Thoracic aorta (tissue), 2 donors: ENCODE measurements at regions not wholly inside any gene's neighbourhood (a gene's known extent, or its start where the extent isn't known, plus 50 kb on each side); places are given as distances from the start of the nearest gene placed in this dataset.
A peak's percentile ranks its signal among the peaks of the same experiment; 100 is the strongest.

Experiments
- ATAC-seq: fragments of 150-250 bp; one replicate; pipeline ENCODE4 v1.8.0; 2017; ENCODE audit warnings: low read depth; ENCODE audit not compliant: insufficient number of reproducible peaks, low FRiP score
- DNase-seq: peaks from one replicate; pipeline ENCODE4 v3.0.0-alpha.2; 2020; ENCODE audit warnings: low spot score
- H3K27ac ChIP-seq, 2 donors: fragments of 200-600 bp; sonication (generic); 1 replicate in 1 of 2; 2 replicates in 1 of 2; pipeline ENCODE4 v1.5.1; 2016; ENCODE audit warnings: mild to moderate bottlenecking in 2 of 2, moderate library complexity in 2 of 2
- H3K27me3 ChIP-seq: fragments of 200-600 bp; sonication (generic); replicated peaks from 2 replicates; pipeline ENCODE4 v1.6.0; 2016; ENCODE audit warnings: mild to moderate bottlenecking; ENCODE audit not compliant: insufficient read depth
- H3K36me3 ChIP-seq: fragments of 200-600 bp; sonication (generic); one replicate; pipeline ENCODE4 v1.5.1; 2016
- H3K4me1 ChIP-seq, 2 donors: fragments of 200-600 bp; sonication (generic); 1 replicate in 1 of 2; 2 replicates in 1 of 2; pipeline versions ENCODE4 v1.5.1 to v1.6.0; 2016; ENCODE audit warnings: low read depth in 2 of 2, mild to moderate bottlenecking in 1 of 2; ENCODE audit not compliant: control insufficient read depth in 1 of 2
- H3K4me3 ChIP-seq: fragments of 200-600 bp; sonication (generic); 2 replicates; pipeline ENCODE4 v1.5.1; 2016; ENCODE audit warnings: mild to moderate bottlenecking
- H3K9me3 ChIP-seq: fragments of 200-600 bp; sonication (generic); 2 replicates; pipeline ENCODE4 v1.5.1; 2016
- TF ChIP-seq, protein P1 (sequence below): fragments of 200-600 bp; sonication (generic); IDR thresholded peaks from one replicate; pipeline ENCODE4 v1.5.1; 2019; ENCODE audit warnings: antibody characterized with exemption

DNA sequence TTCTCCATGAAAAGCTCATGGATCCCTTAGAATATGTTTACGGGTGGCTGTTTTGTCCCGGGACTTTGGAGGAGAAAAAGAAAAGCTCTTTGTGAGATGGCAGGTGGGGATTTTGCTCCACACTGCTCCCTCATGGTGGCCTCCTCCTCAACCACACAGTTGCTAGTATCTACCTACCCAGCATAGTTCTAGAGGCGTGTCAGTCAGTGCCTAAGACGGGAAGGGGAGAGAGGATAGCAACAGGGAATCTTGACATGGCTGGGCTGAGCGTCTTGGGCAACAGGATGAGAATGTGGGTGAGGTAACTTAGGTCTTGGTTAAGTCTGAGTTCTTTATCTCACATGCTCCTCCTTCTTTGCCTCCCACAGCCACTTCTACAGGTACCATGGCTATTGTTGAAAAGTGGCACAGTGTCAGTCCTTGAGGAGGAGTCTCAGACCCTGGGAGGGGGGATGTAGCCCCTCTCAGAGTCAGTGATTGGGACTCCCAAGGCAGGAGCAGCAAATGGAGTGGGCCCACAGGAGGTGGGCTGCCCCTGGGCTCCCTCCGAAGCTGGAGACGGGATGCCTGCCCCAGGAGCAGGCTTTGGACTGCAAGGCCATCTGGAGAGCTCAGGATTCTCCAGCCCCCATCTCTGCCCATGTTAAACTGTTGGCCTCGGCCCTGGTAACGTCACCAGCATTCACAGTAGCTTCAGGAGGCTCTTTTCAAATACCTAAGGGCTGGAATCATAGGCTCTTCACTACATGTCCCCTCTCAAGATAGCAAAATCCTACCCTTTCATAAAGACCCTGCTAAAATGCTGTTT lies 75.4 kb downstream of the TENT5C start:
- TF ChIP-seq, protein P1, sequence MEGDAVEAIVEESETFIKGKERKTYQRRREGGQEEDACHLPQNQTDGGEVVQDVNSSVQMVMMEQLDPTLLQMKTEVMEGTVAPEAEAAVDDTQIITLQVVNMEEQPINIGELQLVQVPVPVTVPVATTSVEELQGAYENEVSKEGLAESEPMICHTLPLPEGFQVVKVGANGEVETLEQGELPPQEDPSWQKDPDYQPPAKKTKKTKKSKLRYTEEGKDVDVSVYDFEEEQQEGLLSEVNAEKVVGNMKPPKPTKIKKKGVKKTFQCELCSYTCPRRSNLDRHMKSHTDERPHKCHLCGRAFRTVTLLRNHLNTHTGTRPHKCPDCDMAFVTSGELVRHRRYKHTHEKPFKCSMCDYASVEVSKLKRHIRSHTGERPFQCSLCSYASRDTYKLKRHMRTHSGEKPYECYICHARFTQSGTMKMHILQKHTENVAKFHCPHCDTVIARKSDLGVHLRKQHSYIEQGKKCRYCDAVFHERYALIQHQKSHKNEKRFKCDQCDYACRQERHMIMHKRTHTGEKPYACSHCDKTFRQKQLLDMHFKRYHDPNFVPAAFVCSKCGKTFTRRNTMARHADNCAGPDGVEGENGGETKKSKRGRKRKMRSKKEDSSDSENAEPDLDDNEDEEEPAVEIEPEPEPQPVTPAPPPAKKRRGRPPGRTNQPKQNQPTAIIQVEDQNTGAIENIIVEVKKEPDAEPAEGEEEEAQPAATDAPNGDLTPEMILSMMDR = no peak
- Histone ChIP-seq H3K27me3 (no peaks in the 10 kb centered on the region), H3K27ac (peak overlapping the region; percentile 89 to 93), H3K4me3 (peak overlapping the region; percentile 67), H3K9me3 (no peaks in the 10 kb centered on the region), H3K36me3 (no peaks in the 10 kb centered on the region), H3K4me1 (peaks cover 13 to 87% of the 10 kb centered on the region in 2 donors)
- ATAC-seq (no peak), DNase-seq (no peak)

DNA sequence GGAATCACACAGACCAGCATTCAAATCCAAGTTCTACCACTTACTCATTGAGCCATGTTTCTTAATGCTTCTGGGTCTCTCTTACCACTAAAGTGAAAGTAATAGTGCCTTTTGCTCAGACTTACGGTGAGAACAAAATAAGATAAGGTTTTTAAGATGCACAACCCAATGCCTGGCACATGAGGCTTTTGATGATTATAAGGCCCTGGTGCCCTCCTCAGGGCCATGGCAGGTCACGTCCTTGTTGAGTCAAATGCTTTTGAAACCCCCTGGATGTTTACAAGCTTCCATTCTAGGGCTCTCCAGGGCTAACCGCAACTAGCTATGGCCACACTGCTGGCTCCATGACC lies 76.0 kb downstream of the TENT5C start:
- H3K27me3 ChIP-seq = no peaks in the 10 kb centered on the region
- peak overlapping the region; percentile 89 to 93 for H3K27ac ChIP-seq
- H3K4me1 ChIP-seq = peaks cover 7 to 87% of the 10 kb centered on the region in 2 donors
- H3K4me3 ChIP-seq = peak overlapping the region; percentile 67
- no peak for DNase-seq
- no peaks in the 10 kb centered on the region for H3K36me3 ChIP-seq
- ATAC-seq = peak; percentile 2
- TF ChIP-seq, protein P1 = no peak
- no peaks in the 10 kb centered on the region for H3K9me3 ChIP-seq

DNA sequence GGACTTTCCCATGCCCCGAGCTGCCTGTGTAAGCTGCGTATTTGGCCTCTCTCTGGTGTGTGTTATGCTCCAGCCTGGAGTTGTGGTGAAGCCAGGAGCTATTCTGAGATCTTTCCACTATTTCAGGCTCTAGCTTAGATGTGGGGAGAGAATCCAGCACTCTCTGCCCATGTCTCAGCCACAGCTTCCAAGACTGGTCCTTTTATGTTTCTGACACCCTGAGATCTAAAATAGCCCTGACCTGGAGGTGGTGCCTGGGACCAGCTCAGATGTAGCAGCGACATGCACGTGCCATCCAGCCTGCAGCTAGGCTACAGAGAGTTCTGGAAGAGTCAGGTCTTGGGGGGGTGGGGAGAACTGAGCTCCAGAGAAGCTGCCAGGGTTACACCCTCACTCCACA lies 76.5 kb downstream of the TENT5C start:
- peak overlapping the region; percentile 89 to 93 for H3K27ac ChIP-seq
- ATAC-seq = peak; percentile 48

DNA sequence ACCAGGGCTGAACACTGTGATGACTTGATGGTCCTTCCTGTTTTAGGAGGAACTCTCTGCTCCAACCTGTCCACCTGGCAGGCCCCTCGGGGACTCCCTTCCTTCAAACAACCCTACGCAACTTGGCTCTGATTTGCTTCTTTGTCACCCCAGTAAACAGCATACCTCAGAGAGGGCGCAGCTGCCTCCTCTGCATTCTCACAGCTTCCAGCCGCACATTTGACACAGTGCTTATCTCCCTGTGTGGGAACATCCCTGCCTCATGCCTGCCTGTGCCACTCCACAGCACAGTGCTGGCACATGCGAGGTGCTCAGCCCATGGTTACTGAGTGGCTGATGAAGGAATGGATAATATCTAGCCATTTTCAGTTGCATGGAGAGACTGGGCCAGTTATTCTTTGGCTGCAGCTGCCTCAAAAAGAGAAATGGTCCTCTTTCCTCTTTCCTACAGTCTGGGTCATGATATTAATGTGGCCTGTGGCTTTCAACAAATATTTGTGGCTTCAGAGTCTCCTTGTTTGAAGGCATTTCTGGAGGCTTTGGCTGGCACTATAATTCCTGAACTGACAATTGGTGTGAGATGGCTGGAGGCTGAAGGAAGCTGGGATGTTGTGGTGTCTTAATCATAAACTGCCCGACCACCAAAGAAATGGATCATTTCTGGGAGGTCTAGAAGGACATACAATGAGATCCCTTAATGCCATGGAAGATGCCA lies 77.9 kb downstream of the TENT5C start:
- ATAC-seq (no peak), DNase-seq (no peak)
- Histone ChIP-seq H3K9me3 (no peaks in the 10 kb centered on the region), H3K27me3 (no peaks in the 10 kb centered on the region), H3K4me3 (no peak overlapping the region), H3K36me3 (no peaks in the 10 kb centered on the region), H3K27ac (no peak overlapping the region), H3K4me1 (peaks cover 1 to 74% of the 10 kb centered on the region in 2 donors)
- TF ChIP-seq, protein P1 = no peak

More for the DNA sequence above, 76.5 kb downstream of the TENT5C start:
- no peaks in the 10 kb centered on the region for H3K9me3 ChIP-seq
- DNase-seq = no peak
- peak overlapping the region; percentile 67 for H3K4me3 ChIP-seq
- TF ChIP-seq, protein P1 = no peak
- no peaks in the 10 kb centered on the region for H3K36me3 ChIP-seq
- no peaks in the 10 kb centered on the region for H3K27me3 ChIP-seq
- H3K4me1 ChIP-seq = peaks cover 6 to 87% of the 10 kb centered on the region in 2 donors

DNA sequence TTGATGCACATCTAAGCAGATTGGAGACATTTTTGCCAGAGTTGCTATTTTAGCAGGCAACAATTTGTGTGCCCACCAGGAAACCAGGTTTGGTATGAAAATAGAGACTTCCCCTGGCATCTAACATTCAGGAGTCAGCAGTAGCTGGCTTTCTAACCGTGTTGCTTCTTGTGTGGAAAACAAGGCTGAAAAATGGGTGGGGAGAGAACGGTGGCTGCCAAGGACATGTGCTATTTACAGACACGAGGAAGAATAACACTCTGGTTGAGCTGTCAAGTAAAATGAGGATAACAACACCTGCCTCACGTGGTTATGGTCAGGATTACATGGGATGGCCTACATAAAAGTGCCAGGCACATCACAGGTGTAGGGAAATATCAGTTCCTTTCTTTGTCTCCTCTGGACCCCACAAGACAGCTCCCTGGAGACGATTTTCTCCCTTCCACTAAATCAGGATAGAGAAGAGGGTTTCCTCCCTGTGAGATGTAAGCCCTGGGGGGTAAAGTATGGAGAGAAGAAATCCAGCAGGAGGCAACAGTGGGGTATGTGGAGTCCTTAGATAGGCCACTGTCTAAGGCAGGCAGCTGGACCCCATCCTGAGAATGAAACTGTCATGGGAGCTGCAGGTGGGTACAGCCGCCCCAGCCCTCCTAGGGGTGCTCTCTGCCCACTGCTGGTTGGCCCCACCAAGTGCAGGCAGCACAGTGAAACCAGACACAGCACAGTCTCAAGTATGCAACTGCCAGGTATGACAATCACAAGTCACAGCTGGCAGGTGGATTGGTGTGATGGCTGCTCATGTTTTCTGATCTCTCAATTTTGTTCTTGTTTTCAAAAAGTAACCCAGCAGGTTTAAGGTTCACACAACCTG lies 80.3 kb downstream of the TENT5C start:
- Histone ChIP-seq H3K4me3 (no peak overlapping the region), H3K36me3 (no peaks in the 10 kb centered on the region), H3K4me1 (peaks cover 0 to 54% of the 10 kb centered on the region in 2 donors), H3K27ac (peak overlapping the region in 1 of 2 donors; percentile 6), H3K27me3 (no peaks in the 10 kb centered on the region), H3K9me3 (no peaks in the 10 kb centered on the region)
- DNase-seq (no peak), ATAC-seq (no peak)
- TF ChIP-seq, protein P1 = no peak
